Hepatic stellate cell (primary cell): ENCODE measurements at regions not wholly inside any gene's neighbourhood (a gene's known extent, or its start where the extent isn't known, plus 50 kb on each side); places are given as distances from the start of the nearest gene placed in this dataset.

Source experiments
- DNase-seq: peaks from one replicate; pipeline ENCODE4 v3.0.0; 2011; ENCODE audit warnings: low spot score

- DNase-seq = no peak
These were observed 600.7 kb upstream of the CDH9 start for GRCh38 chr5:27639005-27639612.

GRCh38 chr5:27619982-27620381 lies 581.6 kb upstream of the CDH9 start:
- DNase-seq = no peak

GRCh38 chr5:27612161-27612560 lies 573.8 kb upstream of the CDH9 start:
- DNase-seq = no peak

GRCh38 chr5:27608992-27609391 lies 570.6 kb upstream of the CDH9 start:
- DNase-seq = no peak

GRCh38 chr5:27598576-27598975 lies 560.2 kb upstream of the CDH9 start:
- DNase-seq = no peak

- no peak for DNase-seq
These were observed 555.8 kb upstream of the CDH9 start for GRCh38 chr5:27594141-27594540.

GRCh38 chr5:27592231-27592630 lies 553.8 kb upstream of the CDH9 start:
- DNase-seq = no peak

GRCh38 chr5:27590503-27590902 lies 552.1 kb upstream of the CDH9 start:
- DNase-seq = no peak

GRCh38 chr5:27578279-27578678 lies 539.9 kb upstream of the CDH9 start:
- DNase-seq = no peak

GRCh38 chr5:27571681-27572080 lies 533.3 kb upstream of the CDH9 start:
- DNase-seq = no peak

GRCh38 chr5:27568811-27569210 lies 530.4 kb upstream of the CDH9 start:
- no peak for DNase-seq

GRCh38 chr5:27561408-27561807 lies 523.0 kb upstream of the CDH9 start:
- no peak for DNase-seq

- DNase-seq = no peak
These were observed 510.1 kb upstream of the CDH9 start for GRCh38 chr5:27548484-27548883.

GRCh38 chr5:27535031-27535557 lies 496.7 kb upstream of the CDH9 start:
- DNase-seq = no peak

- DNase-seq = no peak
These were observed 493.9 kb upstream of the CDH9 start for GRCh38 chr5:27532305-27532704.

GRCh38 chr5:27524515-27524914 lies 486.1 kb upstream of the CDH9 start:
- no peak for DNase-seq

- DNase-seq = no peak
These were observed 485.2 kb upstream of the CDH9 start for GRCh38 chr5:27523629-27524028.

- no peak for DNase-seq
These were observed 478.1 kb upstream of the CDH9 start for GRCh38 chr5:27516437-27516836.

- DNase-seq = no peak
These were observed 472.7 kb upstream of the CDH9 start for GRCh38 chr5:27511061-27511460.

GRCh38 chr5:27503813-27504212 lies 465.4 kb upstream of the CDH9 start:
- DNase-seq = no peak

GRCh38 chr5:27502236-27502635 lies 463.9 kb upstream of the CDH9 start:
- no peak for DNase-seq

GRCh38 chr5:27497491-27497890 lies 459.1 kb upstream of the CDH9 start:
- no peak for DNase-seq

- no peak for DNase-seq
These were observed 456.5 kb upstream of the CDH9 start for GRCh38 chr5:27494887-27495286.

GRCh38 chr5:27491746-27492439 lies 453.5 kb upstream of the CDH9 start:
- DNase-seq = no peak
